ENCODE measurements at regions not wholly inside any gene's neighbourhood (a gene's known extent, or its start where the extent isn't known, plus 50 kb on each side); places are given as distances from the start of the nearest gene placed in this dataset.

DNA sequence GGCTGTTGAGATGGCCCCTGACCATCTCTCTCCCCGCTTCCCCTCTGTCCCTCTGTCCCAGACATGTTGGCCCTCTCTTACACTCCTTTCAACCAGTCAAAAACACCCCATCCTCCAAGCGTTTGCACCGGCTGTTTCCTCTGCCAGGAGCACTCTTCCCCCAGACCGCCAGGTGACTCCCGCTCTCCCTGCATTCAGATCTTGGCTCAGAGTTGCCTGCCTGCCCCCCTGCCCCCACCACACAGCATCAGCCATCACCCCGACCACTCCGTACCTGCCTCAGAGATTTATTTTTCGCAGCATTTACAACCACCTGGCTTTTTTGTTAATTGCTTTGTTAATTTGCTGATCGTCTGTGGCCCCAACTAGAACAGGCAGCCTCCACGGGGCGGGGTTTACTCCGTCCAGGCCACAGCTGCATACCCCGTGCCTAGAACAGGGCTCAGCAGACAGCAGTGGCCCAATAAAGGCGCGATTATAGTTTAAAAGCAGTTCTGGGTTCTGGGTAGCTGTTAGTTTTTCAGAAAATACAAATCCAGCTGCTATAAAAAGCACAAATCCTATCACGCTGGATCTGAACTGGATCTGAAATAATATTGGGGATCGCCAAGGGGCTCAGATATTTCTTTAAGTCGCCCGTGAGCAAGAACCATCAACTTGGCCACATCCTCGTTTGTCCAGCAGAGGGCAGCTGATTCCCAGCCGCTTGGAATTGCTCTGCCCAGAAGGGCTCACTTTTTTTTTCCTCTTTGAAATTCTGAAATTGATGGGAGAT lies 173.6 kb downstream of the IRF8 start:
- TF ChIP-seq, protein P1, sequence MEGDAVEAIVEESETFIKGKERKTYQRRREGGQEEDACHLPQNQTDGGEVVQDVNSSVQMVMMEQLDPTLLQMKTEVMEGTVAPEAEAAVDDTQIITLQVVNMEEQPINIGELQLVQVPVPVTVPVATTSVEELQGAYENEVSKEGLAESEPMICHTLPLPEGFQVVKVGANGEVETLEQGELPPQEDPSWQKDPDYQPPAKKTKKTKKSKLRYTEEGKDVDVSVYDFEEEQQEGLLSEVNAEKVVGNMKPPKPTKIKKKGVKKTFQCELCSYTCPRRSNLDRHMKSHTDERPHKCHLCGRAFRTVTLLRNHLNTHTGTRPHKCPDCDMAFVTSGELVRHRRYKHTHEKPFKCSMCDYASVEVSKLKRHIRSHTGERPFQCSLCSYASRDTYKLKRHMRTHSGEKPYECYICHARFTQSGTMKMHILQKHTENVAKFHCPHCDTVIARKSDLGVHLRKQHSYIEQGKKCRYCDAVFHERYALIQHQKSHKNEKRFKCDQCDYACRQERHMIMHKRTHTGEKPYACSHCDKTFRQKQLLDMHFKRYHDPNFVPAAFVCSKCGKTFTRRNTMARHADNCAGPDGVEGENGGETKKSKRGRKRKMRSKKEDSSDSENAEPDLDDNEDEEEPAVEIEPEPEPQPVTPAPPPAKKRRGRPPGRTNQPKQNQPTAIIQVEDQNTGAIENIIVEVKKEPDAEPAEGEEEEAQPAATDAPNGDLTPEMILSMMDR (conservative IDR thresholded peaks at IDR 0.05), result peak; percentile 81
- no peak for TF ChIP-seq EZH2 (IDR thresholded peaks at IDR 0.05; ENCODE audit: low read depth)

Measured in PC-9 (cell line).